ENCODE measurements at regions not wholly inside any gene's neighbourhood (a gene's known extent, or its start where the extent isn't known, plus 50 kb on each side); places are given as distances from the start of the nearest gene placed in this dataset.

- no peak for DNase-seq (ENCODE audit: low read depth)
Observed at GRCh38 chr11:28536504-28537267, 428.5 kb downstream of the METTL15 start.

GRCh38 chr11:28535677-28536076 lies 427.5 kb downstream of the METTL15 start:
- DNase-seq (ENCODE audit: low read depth), result no peak

GRCh38 chr11:28529540-28530410 lies 421.6 kb downstream of the METTL15 start:
- peak; percentile 85 for DNase-seq (ENCODE audit: low read depth)

GRCh38 chr11:28529046-28529445 lies 420.9 kb downstream of the METTL15 start:
- peak; percentile 96 for DNase-seq (ENCODE audit: low read depth)

GRCh38 chr11:28528217-28528616 lies 420.0 kb downstream of the METTL15 start:
- DNase-seq (ENCODE audit: low read depth), result peak; percentile 23

GRCh38 chr11:28526406-28526751 lies 418.2 kb downstream of the METTL15 start:
- peak; percentile 24 for DNase-seq (ENCODE audit: low read depth)

GRCh38 chr11:28525636-28526405 lies 417.6 kb downstream of the METTL15 start:
- no peak for DNase-seq (ENCODE audit: low read depth)

- peak; percentile 78 for DNase-seq (ENCODE audit: low read depth)
Observed at GRCh38 chr11:28524098-28524497, 415.9 kb downstream of the METTL15 start.

GRCh38 chr11:28521075-28521474 lies 412.9 kb downstream of the METTL15 start:
- peak; percentile 34 for DNase-seq (ENCODE audit: low read depth)

- DNase-seq (ENCODE audit: low read depth), result no peak
Observed at GRCh38 chr11:28520291-28520690, 412.1 kb downstream of the METTL15 start.

GRCh38 chr11:28518825-28519224 lies 410.6 kb downstream of the METTL15 start:
- no peak for DNase-seq (ENCODE audit: low read depth)

- DNase-seq (ENCODE audit: low read depth), result no peak
Observed at GRCh38 chr11:28517621-28518020, 409.4 kb downstream of the METTL15 start.

- peak; percentile 65 for DNase-seq (ENCODE audit: low read depth)
Observed at GRCh38 chr11:28514391-28514790, 406.2 kb downstream of the METTL15 start.

- DNase-seq (ENCODE audit: low read depth), result no peak
Observed at GRCh38 chr11:28512143-28512756, 404.1 kb downstream of the METTL15 start.

GRCh38 chr11:28505232-28505631 lies 397.0 kb downstream of the METTL15 start:
- no peak for DNase-seq (ENCODE audit: low read depth)

GRCh38 chr11:28504555-28505110 lies 396.4 kb downstream of the METTL15 start:
- no peak for DNase-seq (ENCODE audit: low read depth)

- no peak for DNase-seq (ENCODE audit: low read depth)
Observed at GRCh38 chr11:28495333-28495732, 387.1 kb downstream of the METTL15 start.

GRCh38 chr11:28491431-28491830 lies 383.2 kb downstream of the METTL15 start:
- DNase-seq (ENCODE audit: low read depth), result peak; percentile 27

- DNase-seq (ENCODE audit: low read depth), result peak; percentile 21
Observed at GRCh38 chr11:28490773-28491382, 382.7 kb downstream of the METTL15 start.

GRCh38 chr11:28488336-28488735 lies 380.1 kb downstream of the METTL15 start:
- DNase-seq (ENCODE audit: low read depth), result no peak
